ENCODE measurements at regions not wholly inside any gene's neighbourhood (a gene's known extent, or its start where the extent isn't known, plus 50 kb on each side); places are given as distances from the start of the nearest gene placed in this dataset.
A peak's percentile ranks its signal among the peaks of the same experiment; 100 is the strongest.
"Not testable (repeated sequence)": the region's sequence is repeated elsewhere in the genome, so short reads cannot be mapped to it uniquely, and the experiment has no call there.

DNA sequence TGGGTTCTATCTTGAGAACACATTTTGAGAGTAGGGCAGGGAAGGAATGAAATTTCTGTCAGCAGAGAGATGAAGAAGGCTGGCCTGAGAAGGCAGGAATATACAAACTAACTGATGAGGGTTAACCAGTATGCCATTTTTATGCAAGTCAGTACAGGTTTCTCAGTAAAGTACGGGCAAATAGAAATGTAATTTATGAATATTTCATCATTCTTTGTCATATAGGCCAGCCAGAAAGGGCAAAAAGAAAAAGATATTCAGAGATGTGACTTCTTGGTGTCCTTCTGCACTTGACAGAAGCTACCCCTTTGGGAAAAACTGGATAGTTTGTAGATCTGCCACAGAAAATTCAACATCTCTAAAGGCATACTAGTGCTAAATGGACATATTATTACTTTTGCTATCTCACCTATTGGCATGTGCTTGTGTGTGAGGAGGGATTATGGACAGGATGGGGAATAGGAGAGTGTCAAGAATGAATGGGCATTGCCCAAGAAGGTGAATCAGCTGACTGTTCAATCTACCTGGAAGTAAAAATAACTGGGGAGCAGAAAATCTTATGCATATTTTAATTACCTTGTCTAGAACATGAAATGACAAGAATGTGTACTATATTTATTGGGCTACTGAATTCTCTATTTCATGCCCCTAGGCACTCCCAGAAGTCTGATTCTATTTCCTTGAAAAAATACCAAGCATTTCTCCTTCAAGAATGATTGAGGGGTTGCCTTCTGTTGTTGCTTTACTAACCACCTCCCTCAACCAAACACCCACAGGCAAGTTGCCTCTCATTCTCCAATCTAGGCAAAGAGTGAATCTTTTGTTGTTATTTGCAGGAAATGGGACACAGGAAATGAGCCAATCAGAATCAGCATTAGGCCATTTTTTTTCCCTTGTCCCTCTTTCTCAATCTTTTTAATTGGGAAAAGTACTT lies 175.1 kb upstream of the SLC38A2 start:
- DNase-seq (ENCODE audit: low spot score): no peak

- DNase-seq (ENCODE audit: low spot score): no peak
Observed at GRCh38 chr12:46546634-46547273, 174.2 kb upstream of the SLC38A2 start.

- DNase-seq (ENCODE audit: low spot score): not testable (repeated sequence)
Observed at GRCh38 chr12:46543378-46543795, 170.8 kb upstream of the SLC38A2 start.

- no peak for DNase-seq (ENCODE audit: low spot score)
Observed at GRCh38 chr12:46538976-46539375, 166.4 kb upstream of the SLC38A2 start.

DNA sequence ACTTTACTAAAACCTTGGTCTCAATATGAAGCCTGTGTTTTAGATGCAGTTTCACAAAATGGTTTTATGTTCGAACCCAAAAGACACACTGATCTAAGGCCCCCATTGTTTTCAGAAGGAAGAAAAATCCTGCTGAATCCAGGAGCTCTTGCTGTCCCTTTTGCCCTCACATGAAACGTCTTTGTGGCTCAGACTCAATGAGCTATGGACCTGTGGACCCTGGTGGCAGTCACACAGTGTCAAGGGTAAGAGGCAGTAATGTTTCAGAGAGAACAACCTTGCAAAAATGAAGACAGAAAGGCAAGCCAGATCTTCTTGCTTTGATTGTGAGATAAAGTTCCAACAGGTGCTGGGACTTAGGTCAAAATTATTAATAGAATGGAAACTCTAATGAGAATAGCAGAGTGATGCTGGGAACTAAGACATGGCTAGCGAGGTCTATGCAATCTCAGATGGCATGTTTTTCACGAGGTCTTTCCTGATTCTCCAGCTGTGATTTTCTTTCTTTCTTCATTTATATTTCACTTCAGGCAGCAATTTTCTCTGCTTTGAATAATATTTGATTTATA lies 164.9 kb upstream of the SLC38A2 start:
- no peak for DNase-seq (ENCODE audit: low spot score)

DNA sequence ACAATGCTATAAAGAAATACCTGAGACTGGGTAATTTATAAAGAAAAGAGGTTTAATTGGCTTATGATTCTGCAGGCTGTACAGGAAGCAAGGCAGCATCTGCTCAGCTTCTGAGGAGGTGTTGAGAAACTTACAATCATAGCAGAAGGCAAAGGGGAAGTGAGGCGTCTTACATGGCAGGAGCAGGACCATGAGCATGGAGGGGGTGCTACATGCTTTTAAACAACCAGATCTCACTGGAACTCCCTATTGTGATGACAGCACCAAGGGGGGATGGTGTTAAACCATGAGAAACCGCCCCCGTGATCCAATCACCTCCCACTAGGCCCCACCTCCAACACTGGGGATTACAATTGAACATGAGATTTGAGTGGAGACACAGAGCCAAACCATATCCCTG lies 163.7 kb upstream of the SLC38A2 start:
- DNase-seq (ENCODE audit: low spot score): not testable (repeated sequence)

DNA sequence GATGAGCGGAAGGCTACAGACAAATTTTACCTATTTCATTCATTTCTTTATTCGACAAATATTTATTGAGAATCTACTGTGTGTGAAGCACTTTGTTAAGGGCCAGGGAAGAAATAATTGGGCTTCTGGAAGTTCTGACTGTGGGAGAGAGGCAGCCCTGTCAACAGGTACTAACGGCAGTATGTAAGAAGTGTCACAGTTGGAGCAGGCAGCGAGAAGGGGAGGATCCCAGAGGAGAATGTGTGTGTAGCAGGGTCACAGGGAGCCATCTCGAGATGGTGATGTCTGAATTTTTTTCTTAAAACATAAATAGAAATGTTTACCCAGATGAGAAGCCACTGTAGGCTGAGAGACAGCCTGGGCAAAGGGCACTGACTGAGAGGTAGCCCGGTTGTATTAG lies 163.3 kb upstream of the SLC38A2 start:
- no peak for DNase-seq (ENCODE audit: low spot score)

DNA sequence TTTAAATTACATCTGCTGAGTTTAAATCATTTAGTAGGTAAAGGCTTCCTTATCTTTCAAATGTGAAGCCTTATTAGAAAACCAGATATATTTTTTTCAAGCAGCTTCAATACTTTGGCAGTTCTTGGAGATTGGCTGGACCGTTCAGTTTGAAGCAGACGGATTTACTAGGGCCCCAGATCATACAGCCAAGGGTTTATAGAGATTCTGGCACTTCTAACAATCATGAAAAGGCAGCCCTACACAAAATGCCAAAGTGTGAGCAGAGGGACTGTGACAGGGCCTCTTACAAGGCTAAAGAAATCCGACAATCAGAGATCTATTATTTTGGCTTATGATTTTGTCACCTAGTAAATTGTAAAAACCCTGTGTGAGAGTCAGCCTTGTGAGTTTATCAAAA lies 162.8 kb upstream of the SLC38A2 start:
- no peak for DNase-seq (ENCODE audit: low spot score)

GRCh38 chr12:46534327-46534840 lies 161.8 kb upstream of the SLC38A2 start:
- no peak for DNase-seq (ENCODE audit: low spot score)

- no peak for DNase-seq (ENCODE audit: low spot score)
Observed at GRCh38 chr12:46533723-46534122, 161.2 kb upstream of the SLC38A2 start.

DNA sequence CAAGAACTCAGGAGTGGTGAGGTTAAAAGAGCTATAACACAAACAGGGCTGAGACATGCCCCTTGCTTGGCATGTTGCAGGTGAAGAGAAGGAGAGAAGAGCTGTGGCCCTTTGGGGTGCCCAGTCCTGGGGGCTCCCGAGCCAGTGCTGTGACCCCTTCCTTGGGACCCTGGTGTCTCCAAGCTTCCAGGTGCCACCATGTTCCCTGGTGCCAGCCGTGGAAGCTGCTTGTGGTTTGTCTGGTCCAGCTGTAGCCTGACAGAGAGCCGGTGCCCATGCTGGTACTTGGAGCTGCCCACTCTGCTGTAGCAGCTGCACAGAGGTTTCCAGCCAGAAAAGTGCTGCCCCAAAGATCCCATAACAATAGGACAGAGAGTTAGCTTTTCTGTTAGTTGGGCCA lies 159.2 kb upstream of the SLC38A2 start:
- no peak for DNase-seq (ENCODE audit: low spot score)

DNA sequence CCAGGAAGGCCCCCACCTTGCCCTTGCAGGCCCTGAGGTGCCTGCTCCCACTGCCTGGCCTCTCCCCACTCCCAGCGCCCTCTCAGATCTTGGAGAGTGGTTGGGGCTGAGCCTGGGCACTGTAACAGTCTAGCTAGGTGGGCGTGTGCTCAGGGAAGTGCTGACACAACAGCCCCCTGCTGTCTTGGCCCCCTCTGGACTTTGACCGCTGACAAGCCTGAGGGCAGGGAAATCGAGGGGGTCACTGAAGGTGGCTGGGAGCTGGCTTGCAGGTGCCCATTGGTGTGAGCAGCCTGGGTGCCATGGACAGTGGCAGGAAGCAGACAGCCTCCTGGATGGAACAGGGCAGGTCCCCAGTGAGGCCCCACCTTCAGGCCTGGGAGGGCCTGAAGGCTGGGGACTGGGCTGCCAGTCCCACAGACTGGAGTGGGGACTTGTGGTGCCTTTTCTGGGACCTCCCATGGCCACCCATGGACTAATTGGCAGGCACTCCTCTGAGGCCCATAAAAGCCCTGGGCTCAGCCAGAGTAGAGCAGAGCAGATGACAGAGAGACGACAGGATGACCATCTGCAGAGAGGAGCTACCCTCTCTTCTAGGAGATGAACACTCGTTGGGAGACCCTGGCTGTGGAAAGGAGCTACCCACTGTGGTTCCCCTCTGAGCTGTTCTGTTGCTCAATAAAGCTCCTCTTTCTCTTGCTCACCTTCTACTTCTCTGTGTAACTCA lies 158.6 kb upstream of the SLC38A2 start:
- no peak for DNase-seq (ENCODE audit: low spot score)

DNA sequence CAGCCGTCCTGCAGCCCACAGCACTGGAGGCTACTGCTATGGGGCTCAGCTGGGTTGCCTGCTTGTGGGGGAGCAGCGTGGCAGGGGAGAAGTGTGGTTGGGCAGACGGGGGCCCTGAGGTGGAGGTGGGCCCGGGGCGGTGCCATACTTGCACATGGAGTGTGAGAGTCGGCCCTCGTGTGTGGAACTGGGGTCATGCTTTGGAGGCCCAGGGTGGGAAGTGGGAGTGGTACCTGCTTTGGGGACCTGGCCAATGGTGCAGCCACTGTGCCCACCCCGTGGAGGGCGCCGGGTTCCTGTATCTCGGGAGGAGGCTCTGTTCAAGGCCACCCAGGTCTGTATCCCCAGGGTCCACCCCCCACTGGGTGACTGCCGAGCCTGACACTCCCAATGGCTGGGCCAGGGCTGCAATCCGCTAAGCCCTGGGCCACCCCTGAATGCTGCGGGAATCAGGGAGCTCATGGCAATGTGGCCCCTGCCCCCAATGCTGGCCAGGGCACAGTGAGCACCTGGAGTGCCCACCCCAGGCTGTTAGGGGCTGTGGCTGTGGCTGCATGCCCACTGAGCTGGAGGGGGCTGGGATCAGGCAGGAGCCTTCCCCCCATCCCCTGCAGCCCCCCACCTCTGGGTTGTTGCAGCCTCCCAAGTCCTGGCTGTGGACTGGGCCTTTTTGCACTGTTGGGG lies 157.9 kb upstream of the SLC38A2 start:
- DNase-seq (ENCODE audit: low spot score): no peak

- no peak for DNase-seq (ENCODE audit: low spot score)
Observed at GRCh38 chr12:46526233-46526632, 153.7 kb upstream of the SLC38A2 start.

GRCh38 chr12:46524778-46525177 lies 152.2 kb upstream of the SLC38A2 start:
- DNase-seq (ENCODE audit: low spot score): peak; percentile 81

DNA sequence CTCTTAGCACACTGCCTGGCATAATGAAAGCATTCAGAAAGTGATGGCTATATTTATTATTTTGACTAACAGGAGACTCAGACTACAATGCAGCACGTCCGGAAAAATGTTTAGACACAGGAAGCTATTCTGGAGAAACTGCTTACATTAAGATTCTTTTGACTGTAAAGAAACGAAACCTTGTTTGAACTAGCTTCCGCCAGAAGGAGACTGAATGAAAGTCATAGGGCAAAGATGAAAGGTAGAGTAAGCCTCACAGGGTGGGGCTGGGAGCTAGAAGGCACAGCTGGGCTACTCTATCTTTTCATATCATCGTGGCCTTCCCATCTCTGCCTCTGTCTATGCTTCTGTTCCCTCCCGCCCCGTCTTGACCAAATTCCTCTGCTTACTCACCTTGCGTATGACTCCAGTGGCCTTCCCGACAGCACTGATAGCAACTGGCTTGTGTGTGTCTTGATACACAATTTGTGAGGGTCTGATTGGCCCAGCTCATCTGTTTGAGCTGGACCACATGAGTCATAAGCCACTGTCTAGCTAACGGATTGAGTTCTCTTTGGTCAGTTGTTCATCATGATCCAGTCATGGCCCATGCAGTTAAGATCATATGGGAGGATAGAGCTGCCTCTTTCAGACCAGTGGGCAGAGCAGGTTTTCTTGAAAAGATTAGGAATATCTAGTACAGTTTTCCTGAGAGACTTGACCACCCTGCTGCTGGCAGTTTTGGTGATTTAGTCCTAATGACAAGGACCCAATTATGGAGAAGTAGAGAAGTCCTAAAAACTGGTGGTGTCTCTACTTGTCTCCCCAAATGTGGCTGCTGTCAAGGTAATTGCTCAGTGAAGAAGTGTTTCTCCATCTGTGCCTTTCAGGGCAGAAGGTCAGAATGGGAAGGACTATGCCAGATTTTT lies 151.5 kb upstream of the SLC38A2 start:
- DNase-seq (ENCODE audit: low spot score): peak; percentile 78

- no peak for DNase-seq (ENCODE audit: low spot score)
Observed at GRCh38 chr12:46523446-46523845, 150.9 kb upstream of the SLC38A2 start.

DNA sequence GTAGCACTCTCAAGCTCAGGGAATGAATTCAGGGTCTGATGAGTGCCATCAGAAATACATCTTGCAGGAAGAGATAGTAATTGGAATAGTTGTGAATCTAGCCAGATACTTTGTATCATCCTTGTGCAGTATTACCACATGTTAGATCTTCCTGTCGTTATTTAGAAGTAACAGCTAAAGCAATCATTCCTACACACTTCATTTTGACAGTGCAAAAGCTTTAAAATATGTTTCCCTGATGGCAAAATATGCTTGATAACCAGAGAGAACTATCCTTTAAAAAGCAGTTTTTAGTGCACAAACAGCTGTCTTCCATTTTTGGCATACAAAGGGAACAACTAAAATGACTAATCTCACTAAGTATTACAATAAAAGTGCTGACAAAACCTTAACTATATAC lies 149.5 kb upstream of the SLC38A2 start:
- no peak for DNase-seq (ENCODE audit: low spot score)

DNA sequence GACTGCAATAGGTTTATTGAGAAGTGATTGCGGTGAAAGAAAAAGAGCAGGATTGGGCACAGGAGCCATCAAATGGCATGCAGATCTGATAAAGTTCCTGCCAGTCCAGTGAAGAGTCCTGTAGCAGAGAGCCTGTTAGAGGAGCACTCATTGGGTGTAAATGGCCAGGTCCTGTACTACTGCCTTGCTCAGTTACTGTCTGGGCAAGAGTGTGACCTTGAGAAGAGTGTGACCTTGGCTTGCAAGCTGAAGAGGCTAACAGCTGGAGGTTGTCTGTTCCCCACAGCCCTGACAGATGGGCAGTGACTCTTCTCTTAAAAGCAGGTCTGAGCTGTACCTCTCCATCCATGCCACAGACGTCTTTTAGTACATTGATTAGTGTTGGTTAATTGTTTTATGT lies 148.6 kb upstream of the SLC38A2 start:
- no peak for DNase-seq (ENCODE audit: low spot score)

DNA sequence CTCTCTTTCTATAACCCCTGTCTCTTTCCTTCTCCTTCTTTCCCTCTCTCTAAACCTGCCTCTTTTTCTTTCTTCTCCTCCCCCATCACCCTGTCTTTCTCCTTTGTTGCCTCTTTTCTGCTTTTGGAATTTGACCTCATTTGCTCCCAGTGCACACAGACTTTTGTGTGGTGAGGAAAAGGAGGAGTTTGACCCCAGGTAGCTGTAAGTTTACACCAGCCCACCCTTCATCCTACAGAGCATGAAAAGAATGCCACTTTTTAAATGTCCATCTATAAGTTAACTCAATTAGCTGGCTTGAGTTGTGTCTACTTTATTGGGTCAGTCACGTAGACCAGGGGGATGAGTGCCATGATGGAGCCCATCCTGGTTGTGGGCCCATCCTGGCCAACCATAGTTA lies 146.8 kb upstream of the SLC38A2 start:
- no peak for DNase-seq (ENCODE audit: low spot score)

DNA sequence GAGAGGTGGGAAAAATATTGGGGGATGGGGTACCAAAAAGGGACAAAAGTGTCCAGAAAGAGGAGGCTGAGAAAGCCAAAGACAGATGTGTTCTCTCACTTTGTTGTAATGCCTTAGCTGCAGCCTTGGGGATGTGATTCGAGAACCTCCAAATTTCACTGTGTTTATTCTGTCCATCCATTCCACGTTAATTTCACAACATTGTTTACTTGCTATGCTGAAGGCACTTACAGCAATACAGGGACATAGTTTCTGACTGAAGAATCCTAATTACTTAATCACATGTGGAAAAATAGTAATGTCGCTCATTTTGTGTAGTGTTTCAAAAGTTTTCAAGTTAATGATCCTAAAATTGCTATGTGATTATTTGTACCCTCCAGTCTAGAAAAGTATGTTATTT lies 146.2 kb upstream of the SLC38A2 start:
- DNase-seq (ENCODE audit: low spot score): no peak
